GM12864 (cell line): ENCODE measurements at regions not wholly inside any gene's neighbourhood (a gene's known extent, or its start where the extent isn't known, plus 50 kb on each side); places are given as distances from the start of the nearest gene placed in this dataset.

ENCODE experiments used
- DNase-seq: peaks from one replicate; pipeline ENCODE4 v3.0.0-alpha.2; 2011; ENCODE audit warnings: low read depth
- H3K4me3 ChIP-seq: 2 replicates; pipeline ENCODE4 v1.5.1; 2011; ENCODE audit warnings: mild to moderate bottlenecking, low read depth, low read length, control low read depth
- TF ChIP-seq, protein P1 (sequence below): IDR thresholded peaks from 2 replicates; pipeline ENCODE4 v1.5.1; 2011; ENCODE audit warnings: low read depth, mild to moderate bottlenecking, moderate library complexity, low read length, control low read depth, inconsistent platforms; ENCODE audit errors: missing control alignments

DNA sequence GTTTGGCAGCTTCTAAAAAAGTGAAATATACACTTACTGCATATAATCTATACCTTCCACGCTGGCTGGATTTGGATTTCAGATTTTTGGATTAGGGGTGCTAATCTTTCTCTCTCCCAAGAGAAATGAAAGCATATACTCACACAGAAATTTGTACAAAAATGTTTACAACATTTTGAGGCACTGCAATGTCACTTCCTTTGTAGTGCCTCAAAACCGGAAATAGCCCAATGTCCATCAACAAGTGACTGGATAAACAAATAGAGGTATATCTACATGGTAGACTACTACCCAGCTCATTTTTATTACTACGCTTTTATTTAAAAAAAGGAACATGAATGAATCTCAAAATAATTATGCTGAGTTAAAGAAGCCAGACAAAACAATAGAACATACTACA, 74.0 kb upstream of the MIER3 start:
- TF ChIP-seq, protein P1, sequence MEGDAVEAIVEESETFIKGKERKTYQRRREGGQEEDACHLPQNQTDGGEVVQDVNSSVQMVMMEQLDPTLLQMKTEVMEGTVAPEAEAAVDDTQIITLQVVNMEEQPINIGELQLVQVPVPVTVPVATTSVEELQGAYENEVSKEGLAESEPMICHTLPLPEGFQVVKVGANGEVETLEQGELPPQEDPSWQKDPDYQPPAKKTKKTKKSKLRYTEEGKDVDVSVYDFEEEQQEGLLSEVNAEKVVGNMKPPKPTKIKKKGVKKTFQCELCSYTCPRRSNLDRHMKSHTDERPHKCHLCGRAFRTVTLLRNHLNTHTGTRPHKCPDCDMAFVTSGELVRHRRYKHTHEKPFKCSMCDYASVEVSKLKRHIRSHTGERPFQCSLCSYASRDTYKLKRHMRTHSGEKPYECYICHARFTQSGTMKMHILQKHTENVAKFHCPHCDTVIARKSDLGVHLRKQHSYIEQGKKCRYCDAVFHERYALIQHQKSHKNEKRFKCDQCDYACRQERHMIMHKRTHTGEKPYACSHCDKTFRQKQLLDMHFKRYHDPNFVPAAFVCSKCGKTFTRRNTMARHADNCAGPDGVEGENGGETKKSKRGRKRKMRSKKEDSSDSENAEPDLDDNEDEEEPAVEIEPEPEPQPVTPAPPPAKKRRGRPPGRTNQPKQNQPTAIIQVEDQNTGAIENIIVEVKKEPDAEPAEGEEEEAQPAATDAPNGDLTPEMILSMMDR = no peak
- DNase-seq = no peak
- H3K4me3 ChIP-seq = no peak overlapping the region

DNA sequence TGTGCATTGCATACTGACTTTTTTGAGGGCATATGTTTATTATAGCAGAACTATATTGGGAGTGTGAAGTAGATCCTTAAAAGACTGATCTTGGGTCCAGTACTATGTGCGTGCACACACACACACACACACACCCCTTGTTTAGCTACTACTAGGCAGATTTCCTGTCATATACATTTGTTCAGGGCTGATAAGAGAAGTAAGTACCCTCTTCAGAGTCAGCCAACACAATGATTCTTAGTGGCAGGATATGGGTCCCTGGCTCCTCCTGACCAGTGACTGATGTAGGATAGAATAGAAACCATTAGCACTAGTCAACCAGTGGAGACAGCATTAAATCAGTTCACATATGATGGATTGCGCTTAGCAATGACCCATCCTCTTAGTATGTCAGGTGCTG, 76.2 kb upstream of the MIER3 start:
- no peak overlapping the region for H3K4me3 ChIP-seq
- TF ChIP-seq, protein P1 = no peak
- no peak for DNase-seq

DNA sequence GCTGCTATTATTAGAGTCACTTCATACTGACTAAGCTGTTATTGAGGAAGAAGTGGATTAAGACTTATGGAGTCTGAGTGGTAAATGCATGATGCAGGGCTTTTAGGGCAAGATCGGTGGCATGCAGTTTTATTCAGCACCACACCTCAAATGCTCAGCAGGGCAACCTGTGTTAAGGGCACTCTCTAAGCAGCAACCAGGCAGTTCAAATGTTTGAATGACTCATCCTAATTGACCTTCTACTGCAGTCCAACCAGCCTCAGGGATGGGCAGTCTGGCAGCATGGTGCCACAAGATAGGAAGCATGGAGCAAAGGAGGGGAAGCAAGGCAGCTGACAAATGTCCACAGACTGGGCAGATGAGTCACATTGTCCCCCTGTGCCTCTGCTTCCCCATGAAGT, 80.2 kb upstream of the MIER3 start:
- DNase-seq = no peak
- TF ChIP-seq, protein P1 = no peak
- H3K4me3 ChIP-seq = no peak overlapping the region

DNA sequence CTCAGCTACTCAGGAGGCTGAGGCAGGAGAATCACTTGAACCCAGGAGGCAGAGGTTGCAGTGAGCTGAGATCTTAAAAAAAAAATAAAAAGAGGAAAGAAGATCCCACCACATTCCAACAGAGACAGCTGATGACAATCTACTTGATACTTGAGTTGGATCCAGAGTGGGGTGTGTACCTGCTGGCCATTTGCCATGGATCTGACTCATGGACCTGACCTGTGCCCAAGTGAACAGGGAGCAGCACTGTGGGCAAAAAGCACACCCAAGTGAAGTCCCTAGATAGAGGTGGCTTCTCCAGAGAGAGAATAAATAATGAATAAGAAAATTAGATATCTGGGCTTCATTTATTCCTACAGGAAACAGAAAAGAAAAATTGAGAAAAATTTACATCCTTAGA, 81.2 kb upstream of the MIER3 start:
- H3K4me3 ChIP-seq = no peak overlapping the region
- TF ChIP-seq, protein P1 = no peak
- no peak for DNase-seq

DNA sequence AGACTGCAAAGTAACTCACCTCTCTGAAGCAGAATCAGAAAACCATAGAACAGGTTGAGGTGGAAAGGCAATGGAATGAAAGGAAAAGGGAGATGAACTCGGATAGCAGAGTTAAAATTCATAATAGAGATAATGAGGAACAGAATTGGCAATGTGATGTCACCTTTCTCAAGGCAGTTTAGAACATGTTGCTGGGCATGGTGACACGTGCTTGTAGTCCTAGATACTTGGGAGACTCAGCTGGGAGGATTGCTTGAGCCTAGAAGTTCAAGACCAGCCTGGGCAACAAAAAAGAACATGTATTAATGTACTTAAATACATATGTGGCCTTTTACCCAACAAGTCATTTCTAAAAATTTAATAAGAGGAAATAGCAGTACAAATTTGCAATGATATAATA, 81.6 kb upstream of the MIER3 start:
- TF ChIP-seq, protein P1 = no peak
- H3K4me3 ChIP-seq = no peak overlapping the region
- DNase-seq = no peak

DNA sequence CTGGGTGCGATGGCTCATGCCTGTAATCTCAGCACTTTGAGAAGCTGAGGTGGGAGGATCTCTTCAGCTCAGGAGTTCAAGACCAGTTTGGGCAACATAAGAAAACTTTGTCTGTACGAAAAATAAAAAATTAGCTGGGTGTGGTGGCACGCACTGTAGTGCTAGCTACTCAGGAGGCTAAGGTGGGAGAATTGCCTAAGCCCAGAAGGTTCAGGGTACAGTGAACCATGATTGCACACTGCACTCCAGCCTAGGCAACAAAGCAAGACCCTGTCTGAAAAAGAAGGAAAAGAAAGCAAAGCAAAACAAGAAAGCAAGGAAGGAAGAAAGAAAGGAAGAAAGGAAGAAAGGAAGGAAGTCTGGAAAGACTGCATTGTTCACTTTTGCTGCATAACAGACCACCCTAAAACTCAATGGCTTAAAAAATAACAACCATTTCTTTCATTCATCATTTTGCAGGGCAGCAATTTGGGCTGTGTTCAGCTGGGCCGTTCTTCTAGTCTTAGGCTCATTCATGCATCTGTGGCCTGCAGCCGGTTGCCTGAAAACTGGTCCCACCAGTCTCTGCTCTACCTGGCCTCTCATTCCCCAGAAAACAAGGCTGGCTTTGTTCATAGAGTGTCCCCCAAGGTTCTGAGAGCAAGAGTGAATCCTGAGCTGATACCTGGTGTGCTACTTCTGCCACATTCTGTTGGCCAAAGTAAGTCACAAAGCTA, 82.4 kb upstream of the MIER3 start:
- TF ChIP-seq, protein P1 = no peak
- DNase-seq = no peak
- H3K4me3 ChIP-seq = no peak overlapping the region

DNA sequence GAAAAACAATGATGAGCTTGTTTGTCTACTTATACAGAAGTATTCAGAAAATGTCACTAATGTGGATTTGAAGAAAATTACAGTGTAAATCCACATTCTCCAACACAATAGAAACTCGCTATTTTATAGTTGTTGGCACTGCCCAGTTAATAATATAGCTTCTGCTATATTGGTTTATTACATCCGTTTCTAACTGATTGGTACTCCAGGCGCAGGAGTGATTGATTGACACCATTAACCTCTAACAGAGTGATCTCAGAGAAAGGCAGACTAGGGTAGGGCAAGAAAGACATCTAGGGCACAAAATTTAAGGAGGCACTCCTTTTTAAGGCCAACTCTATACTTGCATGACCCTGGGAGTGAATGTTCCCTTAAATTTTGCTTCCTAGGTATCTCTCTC, 84.0 kb upstream of the MIER3 start:
- no peak overlapping the region for H3K4me3 ChIP-seq
- TF ChIP-seq, protein P1 = no peak
- no peak for DNase-seq
